IMR-90 (cell line): ENCODE measurements at regions not wholly inside any gene's neighbourhood (a gene's known extent, or its start where the extent isn't known, plus 50 kb on each side); places are given as distances from the start of the nearest gene placed in this dataset.

Source experiments
- BHLHE40 ChIP-seq: fragments of 150-350 bp; IDR thresholded peaks from 2 replicates; pipeline ENCODE4 v1.6.1; 2016; ENCODE audit warnings: mild to moderate bottlenecking, low read depth, low read length
- CEBPB ChIP-seq: IDR thresholded peaks from 2 replicates; pipeline ENCODE4 v1.6.1; 2012; ENCODE audit warnings: low read depth, low read length, improper control_type of control experiment
- CHD1 ChIP-seq: IDR thresholded peaks from 2 replicates; pipeline ENCODE4 v1.6.1; 2012; ENCODE audit warnings: low read depth, low read length, improper control_type of control experiment
- CTCF ChIP-seq: conservative IDR thresholded peaks from 2 replicates; pipeline ENCODE4 v1.5.1; 2012; ENCODE audit warnings: mild to moderate bottlenecking, low read depth, low read length, improper control_type of control experiment
- FOS ChIP-seq: fragments of 150-350 bp; IDR thresholded peaks from 2 replicates; pipeline ENCODE4 v1.6.1; 2016; ENCODE audit warnings: low read depth, low read length
- MAFK ChIP-seq: IDR thresholded peaks from 2 replicates; pipeline ENCODE4 v1.6.1; 2012; ENCODE audit warnings: low read depth, low read length, improper control_type of control experiment
- NFE2L2 ChIP-seq: fragments of 150-350 bp; IDR thresholded peaks from 2 replicates; pipeline ENCODE4 v1.6.1; 2016; ENCODE audit warnings: low read depth, mild to moderate bottlenecking, low read length
- POLR2A ChIP-seq: IDR thresholded peaks from 2 replicates; pipeline ENCODE4 v1.6.1; 2012; ENCODE audit warnings: mild to moderate bottlenecking, low read depth, low read length
- RAD21 ChIP-seq: IDR thresholded peaks from 2 replicates; pipeline ENCODE4 v1.6.1; 2012; ENCODE audit warnings: low read length, improper control_type of control experiment
- RCOR1 ChIP-seq: IDR thresholded peaks from 2 replicates; pipeline ENCODE4 v1.6.1; 2012; ENCODE audit warnings: mild to moderate bottlenecking, low read length, improper control_type of control experiment; ENCODE audit not compliant: insufficient replicate concordance
- RFX5 ChIP-seq: IDR thresholded peaks from 2 replicates; pipeline ENCODE4 v1.8.0; 2012; ENCODE audit warnings: low read depth, mild to moderate bottlenecking, low read length, moderate library complexity
- SMC3 ChIP-seq: fragments of 150-350 bp; IDR thresholded peaks from 2 replicates; pipeline ENCODE4 v1.6.1; 2016; ENCODE audit warnings: low read depth, mild to moderate bottlenecking, antibody characterized with exemption, low read length, moderate library complexity
- USF2 ChIP-seq: fragments of 150-350 bp; IDR thresholded peaks from 2 replicates; pipeline ENCODE4 v1.6.1; 2017; ENCODE audit warnings: mild to moderate bottlenecking, antibody characterized with exemption, low read length, low read depth
- TF ChIP-seq, protein P1 (sequence below): fragments of 150-350 bp; IDR thresholded peaks from 2 replicates; pipeline ENCODE4 v1.6.1; 2016; ENCODE audit warnings: low read depth, mild to moderate bottlenecking, low read length, moderate library complexity, borderline replicate concordance

- TF ChIP-seq CTCF (no peak), POLR2A (no peak), SMC3 (no peak), FOS (no peak), RAD21 (no peak), BHLHE40 (no peak), RFX5 (no peak), USF2 (no peak), CHD1 (no peak), MAFK (no peak), RCOR1 (no peak), CEBPB (no peak), NFE2L2 (no peak)
- TF ChIP-seq, protein P1, sequence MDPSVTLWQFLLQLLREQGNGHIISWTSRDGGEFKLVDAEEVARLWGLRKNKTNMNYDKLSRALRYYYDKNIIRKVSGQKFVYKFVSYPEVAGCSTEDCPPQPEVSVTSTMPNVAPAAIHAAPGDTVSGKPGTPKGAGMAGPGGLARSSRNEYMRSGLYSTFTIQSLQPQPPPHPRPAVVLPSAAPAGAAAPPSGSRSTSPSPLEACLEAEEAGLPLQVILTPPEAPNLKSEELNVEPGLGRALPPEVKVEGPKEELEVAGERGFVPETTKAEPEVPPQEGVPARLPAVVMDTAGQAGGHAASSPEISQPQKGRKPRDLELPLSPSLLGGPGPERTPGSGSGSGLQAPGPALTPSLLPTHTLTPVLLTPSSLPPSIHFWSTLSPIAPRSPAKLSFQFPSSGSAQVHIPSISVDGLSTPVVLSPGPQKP: no peak
Observed at GRCh38 chr5:62090953-62091352, 215.1 kb upstream of the KIF2A start.
